Spleen (tissue), 7 donors: ENCODE measurements at regions not wholly inside any gene's neighbourhood (a gene's known extent, or its start where the extent isn't known, plus 50 kb on each side); places are given as distances from the start of the nearest gene placed in this dataset.

Source experiments
- POLR2A ChIP-seq, 3 donors: fragments of 450-650 bp; IDR thresholded peaks; one replicate each; pipeline ENCODE4 v1.5.1; 2017; ENCODE audit warnings: antibody characterized with exemption in 3 of 3, mild to moderate bottlenecking in 1 of 3
- POLR2AphosphoS5 ChIP-seq, 3 donors: sonication (generic); formaldehyde crosslinking; IDR thresholded peaks; one replicate each; pipeline ENCODE4 v1.5.1; 2017; ENCODE audit warnings: antibody characterized with exemption in 3 of 3
- TF ChIP-seq, protein P1 (sequence below), 11 experiments: fragments of 200-600 bp in 7 of 11; fragments of 450-650 bp in 4 of 11; sonication (generic) in 4 of 11; IDR thresholded peaks in 8 of 11; conservative IDR thresholded peaks in 3 of 11; 1 replicate in 7 of 11; 2 replicates in 4 of 11; pipeline versions ENCODE4 v1.4.0 to v1.8.0; 2016 to 2021; ENCODE audit warnings: antibody characterized with exemption in 11 of 11, inconsistent platforms in 4 of 11, mild to moderate bottlenecking in 1 of 11
- donor health status: DM: no; HTN: no; CAD: no; lungs with moderate emphysema.
- donor health status: DM: no; HTN: no; CAD: no.
- donor health status: DM: no; HTN: no; CAD: no.

DNA sequence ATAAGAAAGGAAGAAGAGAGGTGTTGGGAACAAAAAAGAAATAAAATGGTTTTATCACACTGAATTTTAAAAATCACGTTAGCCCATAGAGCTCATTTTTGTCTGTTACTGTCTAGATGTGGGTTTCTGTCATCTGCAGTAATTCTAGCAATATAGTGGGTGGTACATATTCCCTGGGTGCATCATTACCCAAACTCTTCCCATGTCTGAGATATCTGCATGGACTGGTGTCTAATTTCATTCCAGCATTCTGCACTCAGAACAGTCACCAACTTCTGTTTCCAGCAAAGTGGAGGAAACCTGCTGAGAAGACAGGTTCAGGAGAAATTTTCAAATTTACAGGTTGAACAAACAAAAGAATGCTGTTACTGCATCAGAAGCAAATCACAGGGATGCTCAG lies 263.8 kb downstream of the CDH11 start:
- TF ChIP-seq POLR2A (IDR thresholded peaks at IDR 0.05) (no peak), POLR2AphosphoS5 (IDR thresholded peaks at IDR 0.05) (no peak)
- TF ChIP-seq, protein P1, sequence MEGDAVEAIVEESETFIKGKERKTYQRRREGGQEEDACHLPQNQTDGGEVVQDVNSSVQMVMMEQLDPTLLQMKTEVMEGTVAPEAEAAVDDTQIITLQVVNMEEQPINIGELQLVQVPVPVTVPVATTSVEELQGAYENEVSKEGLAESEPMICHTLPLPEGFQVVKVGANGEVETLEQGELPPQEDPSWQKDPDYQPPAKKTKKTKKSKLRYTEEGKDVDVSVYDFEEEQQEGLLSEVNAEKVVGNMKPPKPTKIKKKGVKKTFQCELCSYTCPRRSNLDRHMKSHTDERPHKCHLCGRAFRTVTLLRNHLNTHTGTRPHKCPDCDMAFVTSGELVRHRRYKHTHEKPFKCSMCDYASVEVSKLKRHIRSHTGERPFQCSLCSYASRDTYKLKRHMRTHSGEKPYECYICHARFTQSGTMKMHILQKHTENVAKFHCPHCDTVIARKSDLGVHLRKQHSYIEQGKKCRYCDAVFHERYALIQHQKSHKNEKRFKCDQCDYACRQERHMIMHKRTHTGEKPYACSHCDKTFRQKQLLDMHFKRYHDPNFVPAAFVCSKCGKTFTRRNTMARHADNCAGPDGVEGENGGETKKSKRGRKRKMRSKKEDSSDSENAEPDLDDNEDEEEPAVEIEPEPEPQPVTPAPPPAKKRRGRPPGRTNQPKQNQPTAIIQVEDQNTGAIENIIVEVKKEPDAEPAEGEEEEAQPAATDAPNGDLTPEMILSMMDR (IDR thresholded peaks at IDR 0.05 in 8 of 11, conservative IDR thresholded peaks at IDR 0.05 in 3 of 11), result no peak
